Sigmoid colon (tissue), 6 donors: ENCODE measurements at regions not wholly inside any gene's neighbourhood (a gene's known extent, or its start where the extent isn't known, plus 50 kb on each side); places are given as distances from the start of the nearest gene placed in this dataset.

Source experiments
- DNase-seq: peaks from one replicate; pipeline ENCODE4 v3.0.0-alpha.2; 2019
- H3K27ac ChIP-seq, 4 donors: fragments of 200-600 bp; sonication (generic); one replicate each; pipeline ENCODE4 v1.5.1; 2016 to 2019; ENCODE audit warnings: mild to moderate bottlenecking in 1 of 4
- H3K27me3 ChIP-seq, 3 donors: fragments of 200-600 bp; sonication (generic); one replicate each; pipeline ENCODE4 v1.5.1; 2019; ENCODE audit warnings: mild to moderate bottlenecking in 1 of 3
- H3K36me3 ChIP-seq, 4 donors: fragments of 200-600 bp; sonication (generic); one replicate each; pipeline ENCODE4 v1.5.1; 2016 to 2019
- H3K4me1 ChIP-seq, 4 donors: fragments of 200-600 bp; sonication (generic); one replicate each; pipeline ENCODE4 v1.5.1; 2017 to 2019
- H3K4me3 ChIP-seq, 4 donors: fragments of 200-600 bp; sonication (generic); one replicate each; pipeline ENCODE4 v1.5.1; 2017 to 2019; ENCODE audit warnings: mild to moderate bottlenecking in 2 of 4, moderate library complexity in 1 of 4
- H3K9me3 ChIP-seq, 4 donors: fragments of 200-600 bp in 3 of 4; sonication (generic) in 3 of 4; one replicate each; pipeline versions ENCODE4 v1.5.1 to v1.6.1; 2013 to 2019
- EP300 ChIP-seq, 4 donors: sonication (generic); formaldehyde crosslinking; IDR thresholded peaks; one replicate each; pipeline ENCODE4 v1.6.1; 2017; ENCODE audit warnings: antibody characterized with exemption in 4 of 4
- POLR2A ChIP-seq, 2 donors: fragments of 450-650 bp; IDR thresholded peaks; one replicate each; pipeline ENCODE4 v1.6.1; 2016; ENCODE audit warnings: antibody characterized with exemption in 2 of 2, mild to moderate bottlenecking in 2 of 2, moderate library complexity in 2 of 2
- POLR2AphosphoS5 ChIP-seq, 4 donors: sonication (generic); formaldehyde crosslinking; IDR thresholded peaks; one replicate each; pipeline ENCODE4 v1.6.1; 2017; ENCODE audit warnings: antibody characterized with exemption in 4 of 4
- WGBS, 2 donors: extraction: QIAGEN DNeasy Blood & Tissue Kit; methylation state at CpG; one replicate each; pipeline ENCODE4 v1.1.7; 2013; 5-methylcytosine and 5-hydroxymethylcytosine counted together
- intact Hi-C: fragments of 100-400 bp; cut with DNase I; formaldehyde crosslinking; loops from one replicate; pipeline ENCODE4 v1.15.1; 2023
- TF ChIP-seq, protein P1 (sequence below), 4 experiments: fragments of 450-650 bp in 3 of 4; fragments of 200-600 bp in 1 of 4; IDR thresholded peaks; one replicate each; pipeline ENCODE4 v1.5.1; 2016 to 2019; ENCODE audit warnings: antibody characterized with exemption in 4 of 4, mild to moderate bottlenecking in 3 of 4, moderate library complexity in 2 of 4
- donor health status: healthy with polysubstance abuse.
- donor health status: healthy.

DNA sequence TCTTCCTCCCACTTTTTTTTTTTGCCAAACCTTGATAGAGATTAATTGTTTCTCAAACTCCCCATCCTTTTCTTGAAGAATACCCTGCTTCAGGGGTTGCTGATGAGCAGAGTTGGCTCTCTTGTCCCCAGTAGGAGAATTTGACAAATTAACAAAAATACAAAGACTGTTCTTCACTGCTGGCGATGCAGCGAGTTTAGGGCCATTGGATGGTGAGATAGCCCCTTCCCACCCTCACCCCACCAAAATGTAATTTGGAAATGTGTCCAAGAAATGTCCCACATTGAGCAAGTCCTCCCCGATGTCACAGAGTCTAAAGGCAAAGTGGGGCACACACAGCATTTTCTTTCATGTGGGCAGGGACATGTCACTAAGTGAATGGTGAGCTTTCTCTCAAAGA, 136.0 kb upstream of the RARB start:
- H3K27ac ChIP-seq = no peak overlapping the region
- intact Hi-C loops = no loop called here
- H3K9me3 ChIP-seq = no peaks in the 10 kb centered on the region
- no peaks in the 10 kb centered on the region for H3K27me3 ChIP-seq
- no peaks in the 10 kb centered on the region for H3K36me3 ChIP-seq
- WGBS, 2 donors = 86 to 89% methylated on average over 3 of the region's 3 CpGs
- DNase-seq = no peak
- TF ChIP-seq, protein P1, sequence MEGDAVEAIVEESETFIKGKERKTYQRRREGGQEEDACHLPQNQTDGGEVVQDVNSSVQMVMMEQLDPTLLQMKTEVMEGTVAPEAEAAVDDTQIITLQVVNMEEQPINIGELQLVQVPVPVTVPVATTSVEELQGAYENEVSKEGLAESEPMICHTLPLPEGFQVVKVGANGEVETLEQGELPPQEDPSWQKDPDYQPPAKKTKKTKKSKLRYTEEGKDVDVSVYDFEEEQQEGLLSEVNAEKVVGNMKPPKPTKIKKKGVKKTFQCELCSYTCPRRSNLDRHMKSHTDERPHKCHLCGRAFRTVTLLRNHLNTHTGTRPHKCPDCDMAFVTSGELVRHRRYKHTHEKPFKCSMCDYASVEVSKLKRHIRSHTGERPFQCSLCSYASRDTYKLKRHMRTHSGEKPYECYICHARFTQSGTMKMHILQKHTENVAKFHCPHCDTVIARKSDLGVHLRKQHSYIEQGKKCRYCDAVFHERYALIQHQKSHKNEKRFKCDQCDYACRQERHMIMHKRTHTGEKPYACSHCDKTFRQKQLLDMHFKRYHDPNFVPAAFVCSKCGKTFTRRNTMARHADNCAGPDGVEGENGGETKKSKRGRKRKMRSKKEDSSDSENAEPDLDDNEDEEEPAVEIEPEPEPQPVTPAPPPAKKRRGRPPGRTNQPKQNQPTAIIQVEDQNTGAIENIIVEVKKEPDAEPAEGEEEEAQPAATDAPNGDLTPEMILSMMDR (IDR thresholded peaks at IDR 0.05) = no peak
- TF ChIP-seq POLR2AphosphoS5 (IDR thresholded peaks at IDR 0.05) = no peak
- no peak for TF ChIP-seq EP300 (IDR thresholded peaks at IDR 0.05)
- TF ChIP-seq POLR2A (IDR thresholded peaks at IDR 0.05) = no peak
- no peak overlapping the region for H3K4me3 ChIP-seq
- peaks cover 0 to 19% (median 2%) of the 10 kb centered on the region in 4 donors for H3K4me1 ChIP-seq

DNA sequence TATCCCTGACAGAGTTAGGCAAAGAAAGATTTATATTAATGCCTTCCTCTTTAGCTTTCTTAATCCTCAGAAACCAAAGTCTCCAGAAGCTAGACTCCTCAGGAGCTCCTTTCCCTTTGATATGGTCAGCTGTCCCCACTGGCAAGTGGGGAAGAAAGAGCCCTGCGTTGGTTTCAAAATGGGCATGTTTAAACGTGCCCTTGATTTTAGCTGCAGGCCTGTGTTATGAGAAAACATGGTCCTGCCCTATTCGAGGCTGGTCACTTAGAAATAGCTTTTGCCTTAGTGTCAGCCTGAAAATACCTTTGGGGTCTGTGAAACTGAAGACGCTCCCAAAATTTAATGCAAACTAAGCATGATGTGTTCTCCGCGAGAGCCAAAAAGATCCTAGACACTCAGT, 135.5 kb upstream of the RARB start:
- no peak for DNase-seq
- Histone ChIP-seq H3K4me1 (peaks cover 0 to 19% (median 2%) of the 10 kb centered on the region in 4 donors), H3K4me3 (no peak overlapping the region), H3K36me3 (no peaks in the 10 kb centered on the region), H3K9me3 (no peaks in the 10 kb centered on the region), H3K27me3 (no peaks in the 10 kb centered on the region), H3K27ac (no peak overlapping the region)
- TF ChIP-seq, protein P1 (IDR thresholded peaks at IDR 0.05) = no peak
- TF ChIP-seq POLR2AphosphoS5 (IDR thresholded peaks at IDR 0.05) = no peak
- no peak for TF ChIP-seq EP300 (IDR thresholded peaks at IDR 0.05)
- TF ChIP-seq POLR2A (IDR thresholded peaks at IDR 0.05) = no peak
- intact Hi-C loops = no loop called here
- 89% methylated on average over 6 of the region's 6 CpGs for WGBS, 2 donors

DNA sequence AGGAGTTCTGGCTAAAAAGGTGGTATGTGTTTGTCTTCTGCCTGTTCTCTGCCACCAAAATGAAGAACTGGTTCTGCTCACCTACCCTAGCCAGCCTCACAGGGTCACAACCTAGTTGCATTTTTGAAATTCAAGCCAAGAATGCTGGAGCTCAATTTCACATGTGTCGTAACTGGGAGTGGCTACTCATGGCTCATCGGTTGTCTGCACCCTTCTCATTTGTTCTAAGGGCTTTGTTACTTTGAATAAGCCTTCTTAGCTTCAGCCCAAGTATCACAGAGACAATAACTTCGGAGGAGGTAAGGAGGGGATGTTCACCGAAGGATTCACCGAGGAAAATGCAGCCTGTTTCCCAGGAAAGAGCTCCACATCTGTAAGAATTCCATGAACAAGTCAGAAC, 134.3 kb upstream of the RARB start:
- intact Hi-C loops = no loop called here
- Histone ChIP-seq H3K36me3 (no peaks in the 10 kb centered on the region), H3K9me3 (no peaks in the 10 kb centered on the region), H3K27ac (no peak overlapping the region), H3K4me3 (no peak overlapping the region), H3K27me3 (no peaks in the 10 kb centered on the region), H3K4me1 (peaks cover 0 to 19% (median 2%) of the 10 kb centered on the region in 4 donors)
- TF ChIP-seq, protein P1 (IDR thresholded peaks at IDR 0.05) = no peak
- TF ChIP-seq POLR2AphosphoS5 (IDR thresholded peaks at IDR 0.05) (no peak), POLR2A (IDR thresholded peaks at IDR 0.05) (no peak), EP300 (IDR thresholded peaks at IDR 0.05) (no peak)
- DNase-seq = no peak
- WGBS, 2 donors = 72 to 73% methylated on average over 5 of the region's 5 CpGs

DNA sequence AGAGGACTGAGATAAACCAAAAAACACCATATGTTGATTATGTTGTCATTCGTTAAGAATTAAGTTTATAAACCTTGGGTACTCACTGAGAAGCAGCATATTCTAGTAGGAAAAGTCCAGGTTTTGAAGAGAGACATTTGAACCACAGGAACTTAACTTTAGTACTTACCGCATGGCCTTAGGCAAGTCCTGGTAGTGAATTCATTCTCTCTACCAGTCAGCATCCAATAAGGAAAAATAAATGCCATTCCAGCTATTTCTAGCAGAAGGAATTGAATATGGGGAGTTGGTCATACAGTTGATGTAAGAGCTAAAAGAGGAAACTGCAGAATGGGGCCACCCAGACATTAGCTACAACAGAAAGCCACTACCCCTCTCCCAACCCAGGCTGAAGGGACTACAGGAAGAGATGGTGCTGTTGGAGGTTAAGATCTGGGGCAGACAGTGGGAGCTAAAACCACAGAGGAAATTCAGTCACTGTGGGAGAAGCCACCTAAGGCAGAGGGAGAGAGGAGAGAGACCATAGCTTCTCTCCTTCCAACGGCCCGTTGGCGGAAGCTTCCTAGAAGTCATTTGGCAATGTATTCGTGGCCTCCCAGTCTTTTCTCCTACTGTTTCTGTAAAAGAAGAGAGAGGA, 133.8 kb upstream of the RARB start:
- no peaks in the 10 kb centered on the region for H3K27me3 ChIP-seq
- peaks cover 0 to 19% (median 2%) of the 10 kb centered on the region in 4 donors for H3K4me1 ChIP-seq
- no peak overlapping the region for H3K4me3 ChIP-seq
- TF ChIP-seq, protein P1 (IDR thresholded peaks at IDR 0.05) = no peak
- no peak for TF ChIP-seq EP300 (IDR thresholded peaks at IDR 0.05)
- TF ChIP-seq POLR2AphosphoS5 (IDR thresholded peaks at IDR 0.05) = no peak
- intact Hi-C loops = no loop called here
- no peaks in the 10 kb centered on the region for H3K9me3 ChIP-seq
- 70 to 88% methylated on average over 6 of the region's 6 CpGs for WGBS, 2 donors
- H3K27ac ChIP-seq = no peak overlapping the region
- no peak for DNase-seq
- H3K36me3 ChIP-seq = no peaks in the 10 kb centered on the region
